Midbrain (tissue), 1 donor: ENCODE measurements at regions not wholly inside any gene's neighbourhood (a gene's known extent, or its start where the extent isn't known, plus 50 kb on each side); places are given as distances from the start of the nearest gene placed in this dataset.
"Not testable (repeated sequence)": the region's sequence is repeated elsewhere in the genome, so short reads cannot be mapped to it uniquely, and the experiment has no call there.

Source experiments
- DNase-seq: peaks from one replicate; lab custom pipeline; 2025; lab: John Stamatoyannopoulos, UW

- DNase-seq: no peak
These were observed 467.5 kb downstream of the XIRP2 start for GRCh38 chr2:167355821-167356220.

- no peak for DNase-seq
These were observed 465.5 kb downstream of the XIRP2 start for GRCh38 chr2:167353605-167354280.

GRCh38 chr2:167345559-167345958 lies 457.3 kb downstream of the XIRP2 start:
- DNase-seq: no peak

- no peak for DNase-seq
These were observed 454.5 kb downstream of the XIRP2 start for GRCh38 chr2:167342769-167343168.

- DNase-seq: no peak
These were observed 452.0 kb downstream of the XIRP2 start for GRCh38 chr2:167340322-167340721.

- DNase-seq: no peak
These were observed 447.9 kb downstream of the XIRP2 start for GRCh38 chr2:167336213-167336612.

- DNase-seq: no peak
These were observed 447.3 kb downstream of the XIRP2 start for GRCh38 chr2:167335541-167335992.

GRCh38 chr2:167334146-167334742 lies 446.0 kb downstream of the XIRP2 start:
- no peak for DNase-seq

- DNase-seq: no peak
These were observed 445.0 kb downstream of the XIRP2 start for GRCh38 chr2:167333245-167333644.

- DNase-seq: no peak
These were observed 444.1 kb downstream of the XIRP2 start for GRCh38 chr2:167332358-167332757.

- DNase-seq: no peak
These were observed 443.5 kb downstream of the XIRP2 start for GRCh38 chr2:167331636-167332232.

- not testable (repeated sequence) for DNase-seq
These were observed 440.5 kb downstream of the XIRP2 start for GRCh38 chr2:167328808-167329207.

- DNase-seq: no peak
These were observed 434.5 kb downstream of the XIRP2 start for GRCh38 chr2:167322795-167323194.

- no peak for DNase-seq
These were observed 430.3 kb downstream of the XIRP2 start for GRCh38 chr2:167318581-167318980.

GRCh38 chr2:167310442-167310841 lies 422.2 kb downstream of the XIRP2 start:
- DNase-seq: no peak
